Urothelium cell line (cell line): ENCODE measurements at regions not wholly inside any gene's neighbourhood (a gene's known extent, or its start where the extent isn't known, plus 50 kb on each side); places are given as distances from the start of the nearest gene placed in this dataset.

Experiments used
- DNase-seq: peaks from one replicate; pipeline ENCODE4 v3.0.0; 2011; ENCODE audit warnings: low spot score, mixed read lengths
- FAIRE-seq: peaks from 2 replicates; lab custom pipeline; 2011; peaks lifted over from hg19 to GRCh38; lab: Jason Lieb, UNC

- DNase-seq: no peak
- FAIRE-seq: no peak
Observed at GRCh38 chr6:91780270-91780669, 1193.4 kb upstream of the MAP3K7 start.

GRCh38 chr6:91761621-91762020, 1174.7 kb upstream of the MAP3K7 start:
- no peak for FAIRE-seq

GRCh38 chr6:91754691-91755090, 1167.8 kb upstream of the MAP3K7 start:
- DNase-seq (no peak), FAIRE-seq (no peak)

More at GRCh38 chr6:91761621-91762020, 1174.7 kb upstream of the MAP3K7 start:
- DNase-seq: no peak

GRCh38 chr6:91751526-91751925, 1164.7 kb upstream of the MAP3K7 start:
- FAIRE-seq (no peak), DNase-seq (no peak)

- FAIRE-seq: no peak
- no peak for DNase-seq
Observed at GRCh38 chr6:91744566-91744965, 1157.7 kb upstream of the MAP3K7 start.

GRCh38 chr6:91743756-91744155, 1156.9 kb upstream of the MAP3K7 start:
- no peak for FAIRE-seq

GRCh38 chr6:91731939-91732338, 1145.1 kb upstream of the MAP3K7 start:
- FAIRE-seq (no peak), DNase-seq (no peak)

More at GRCh38 chr6:91743756-91744155, 1156.9 kb upstream of the MAP3K7 start:
- no peak for DNase-seq

GRCh38 chr6:91730710-91731109, 1143.8 kb upstream of the MAP3K7 start:
- FAIRE-seq: no peak
- no peak for DNase-seq

- FAIRE-seq (no peak), DNase-seq (no peak)
Observed at GRCh38 chr6:91720324-91720723, 1133.5 kb upstream of the MAP3K7 start.

GRCh38 chr6:91719414-91719813, 1132.5 kb upstream of the MAP3K7 start:
- FAIRE-seq (no peak), DNase-seq (no peak)

- no peak for FAIRE-seq
- DNase-seq: no peak
Observed at GRCh38 chr6:91718198-91718597, 1131.3 kb upstream of the MAP3K7 start.

- DNase-seq: no peak
Observed at GRCh38 chr6:91717094-91717493, 1130.2 kb upstream of the MAP3K7 start.

GRCh38 chr6:91716361-91716760, 1129.5 kb upstream of the MAP3K7 start:
- DNase-seq (no peak), FAIRE-seq (no peak)

More at GRCh38 chr6:91717094-91717493, 1130.2 kb upstream of the MAP3K7 start:
- FAIRE-seq: no peak

- no peak for DNase-seq
- no peak for FAIRE-seq
Observed at GRCh38 chr6:91715171-91715805, 1128.4 kb upstream of the MAP3K7 start.

GRCh38 chr6:91713911-91714310, 1127.0 kb upstream of the MAP3K7 start:
- FAIRE-seq: no peak
- no peak for DNase-seq

GRCh38 chr6:91711518-91711917, 1124.6 kb upstream of the MAP3K7 start:
- DNase-seq (no peak), FAIRE-seq (no peak)

GRCh38 chr6:91710342-91710741, 1123.5 kb upstream of the MAP3K7 start:
- no peak for DNase-seq
- FAIRE-seq: no peak

- no peak for DNase-seq
- FAIRE-seq: no peak
Observed at GRCh38 chr6:91708534-91708933, 1121.7 kb upstream of the MAP3K7 start.

- no peak for FAIRE-seq
- no peak for DNase-seq
Observed at GRCh38 chr6:91705646-91706045, 1118.8 kb upstream of the MAP3K7 start.

GRCh38 chr6:91704531-91704930, 1117.7 kb upstream of the MAP3K7 start:
- DNase-seq (no peak), FAIRE-seq (no peak)

- FAIRE-seq (no peak), DNase-seq (no peak)
Observed at GRCh38 chr6:91697010-91697695, 1110.3 kb upstream of the MAP3K7 start.

GRCh38 chr6:91695221-91695620, 1108.3 kb upstream of the MAP3K7 start:
- FAIRE-seq (no peak), DNase-seq (no peak)
